GM23338 (cell line): ENCODE measurements at regions not wholly inside any gene's neighbourhood (a gene's known extent, or its start where the extent isn't known, plus 50 kb on each side); places are given as distances from the start of the nearest gene placed in this dataset.

ENCODE experiments used
- ATAC-seq: fragments of 200-7000 bp; cut with Tn5 transposase; 3 replicates; pipeline ENCODE4 v1.9.1; 2020
- DNase-seq: peaks from one replicate; pipeline ENCODE4 v3.0.0-alpha.2; 2015; ENCODE audit warnings: low spot score
- H2AFZ ChIP-seq: fragments of 200-600 bp; sonication (generic); 2 replicates; pipeline ENCODE4 v1.8.0; 2016; ENCODE audit warnings: antibody characterized with exemption, mild to moderate bottlenecking, moderate library complexity
- H3F3A ChIP-seq: fragments of 200-600 bp; sonication (generic); replicated peaks from 2 replicates; pipeline ENCODE4 v1.8.0; 2017; ENCODE audit warnings: antibody characterized with exemption, mixed run types, low read depth
- H3K27ac ChIP-seq: fragments of 200-600 bp; sonication (generic); 2 replicates; pipeline ENCODE4 v1.6.1; 2016; ENCODE audit warnings: low read depth
- H3K27me3 ChIP-seq: fragments of 200-600 bp; sonication (generic); 2 replicates; pipeline ENCODE4 v1.8.0; 2016; ENCODE audit warnings: mild to moderate bottlenecking, mixed run types, moderate library complexity; ENCODE audit not compliant: insufficient read depth
- H3K36me3 ChIP-seq: fragments of 200-600 bp; sonication (generic); 2 replicates; pipeline ENCODE4 v1.8.0; 2016; ENCODE audit warnings: mild to moderate bottlenecking; ENCODE audit not compliant: insufficient read depth
- H3K4me1 ChIP-seq: fragments of 200-600 bp; sonication (generic); 2 replicates; pipeline ENCODE4 v1.8.0; 2016; ENCODE audit warnings: mild to moderate bottlenecking, moderate library complexity; ENCODE audit not compliant: insufficient read depth
- H3K4me2 ChIP-seq: fragments of 200-600 bp; sonication (generic); 2 replicates; pipeline ENCODE4 v1.7.1; 2017; ENCODE audit warnings: mixed run types
- H3K4me3 ChIP-seq: fragments of 200-600 bp; sonication (generic); 2 replicates; pipeline ENCODE4 v1.6.1; 2016; ENCODE audit warnings: mixed run types
- H3K79me2 ChIP-seq: fragments of 200-600 bp; sonication (generic); replicated peaks from 2 replicates; pipeline ENCODE4 v1.8.0; 2017; ENCODE audit warnings: mild to moderate bottlenecking; ENCODE audit not compliant: insufficient read depth
- H3K9me2 ChIP-seq: fragments of 200-600 bp; sonication (generic); 2 replicates; pipeline ENCODE4 v1.8.0; 2017; ENCODE audit not compliant: insufficient read depth
- H4K20me1 ChIP-seq: fragments of 200-600 bp; sonication (generic); replicated peaks from 2 replicates; pipeline ENCODE4 v1.8.0; 2017; ENCODE audit warnings: mild to moderate bottlenecking; ENCODE audit not compliant: insufficient read depth
- H3K27ac Mint-ChIP-seq: 2 replicates; pipeline ENCODE4 v1.8.0; 2020; ENCODE audit warnings: inconsistent platforms, mild to moderate bottlenecking, moderate library complexity, mixed read lengths
- H3K27me3 Mint-ChIP-seq: 3 replicates; pipeline ENCODE4 v1.8.0; 2022; ENCODE audit warnings: low read depth, mild to moderate bottlenecking, moderate library complexity, mixed read lengths, inconsistent platforms; ENCODE audit not compliant: insufficient read depth, poor library complexity
- H3K36me3 Mint-ChIP-seq: 3 replicates; pipeline ENCODE4 v1.8.0; 2021; ENCODE audit warnings: low read depth, mild to moderate bottlenecking, inconsistent platforms, moderate library complexity, mixed read lengths
- H3K4me1 Mint-ChIP-seq: 3 replicates; pipeline ENCODE4 v1.8.0; 2020; ENCODE audit warnings: mild to moderate bottlenecking, inconsistent platforms, mixed read lengths
- H3K4me3 Mint-ChIP-seq: 3 replicates; pipeline ENCODE4 v1.8.0; 2021; ENCODE audit warnings: moderate library complexity, mild to moderate bottlenecking, inconsistent platforms, mixed read lengths
- H3K9me3 Mint-ChIP-seq: 3 replicates; pipeline ENCODE4 v1.8.0; 2020; ENCODE audit warnings: moderate library complexity, mild to moderate bottlenecking, inconsistent platforms, mixed read lengths
- CREB1 ChIP-seq: fragments of 250-450 bp; sonication (Bioruptor Pico); IDR thresholded peaks from 2 replicates; pipeline ENCODE4 v1.5.0; 2020; ENCODE audit warnings: low read depth, mild to moderate bottlenecking, moderate library complexity
- EZH2 ChIP-seq: fragments of 200-600 bp; sonication (generic); IDR thresholded peaks from one replicate; pipeline ENCODE4 v1.8.0; 2017; ENCODE audit warnings: antibody characterized with exemption, mild to moderate bottlenecking, low read depth; ENCODE audit not compliant: unreplicated experiment
- EZH2phosphoT487 ChIP-seq: fragments of 200-600 bp; sonication (generic); IDR thresholded peaks from one replicate; pipeline ENCODE4 v1.8.1; 2018; ENCODE audit warnings: antibody characterized with exemption; ENCODE audit not compliant: unreplicated experiment
- NANOG ChIP-seq: IDR thresholded peaks from 2 replicates; pipeline ENCODE4 v1.6.1; 2016; ENCODE audit warnings: antibody characterized with exemption, borderline replicate concordance
- POLR2AphosphoS5 ChIP-seq: IDR thresholded peaks from 2 replicates; pipeline ENCODE4 v1.6.1; 2016; ENCODE audit warnings: antibody characterized with exemption, low read depth
- STAT1 ChIP-seq: IDR thresholded peaks from one replicate; pipeline ENCODE4 v1.6.1; 2016; ENCODE audit warnings: antibody characterized with exemption; ENCODE audit not compliant: unreplicated experiment
- ZNF114 ChIP-seq: fragments of 250-450 bp; sonication (Bioruptor Pico); IDR thresholded peaks from 2 replicates; pipeline ENCODE4 v1.5.0; 2020; ENCODE audit warnings: mild to moderate bottlenecking, moderate library complexity
- TF ChIP-seq, protein P1 (sequence below): IDR thresholded peaks from 2 replicates; pipeline ENCODE4 v1.6.1; 2016; ENCODE audit warnings: antibody characterized with exemption
- TF ChIP-seq, protein P2 (sequence below): fragments of 250-450 bp; sonication (Bioruptor Pico); IDR thresholded peaks from 2 replicates; pipeline ENCODE4 v1.5.0; 2020; ENCODE audit warnings: mild to moderate bottlenecking, moderate library complexity
- TF ChIP-seq, protein P3 (sequence below): IDR thresholded peaks from one replicate; pipeline ENCODE4 v1.6.1; 2018; ENCODE audit warnings: antibody characterized with exemption; ENCODE audit not compliant: unreplicated experiment
- TF ChIP-seq, protein P4 (sequence below), 2 experiments: fragments of 200-600 bp in 1 of 2; sonication (generic) in 1 of 2; conservative IDR thresholded peaks; 2 replicates each; pipeline versions ENCODE4 v1.5.1 to v1.6.1; 2016 to 2017; ENCODE audit warnings: antibody characterized with exemption in 2 of 2, low read depth in 2 of 2, mild to moderate bottlenecking in 2 of 2, moderate library complexity in 1 of 2

DNA sequence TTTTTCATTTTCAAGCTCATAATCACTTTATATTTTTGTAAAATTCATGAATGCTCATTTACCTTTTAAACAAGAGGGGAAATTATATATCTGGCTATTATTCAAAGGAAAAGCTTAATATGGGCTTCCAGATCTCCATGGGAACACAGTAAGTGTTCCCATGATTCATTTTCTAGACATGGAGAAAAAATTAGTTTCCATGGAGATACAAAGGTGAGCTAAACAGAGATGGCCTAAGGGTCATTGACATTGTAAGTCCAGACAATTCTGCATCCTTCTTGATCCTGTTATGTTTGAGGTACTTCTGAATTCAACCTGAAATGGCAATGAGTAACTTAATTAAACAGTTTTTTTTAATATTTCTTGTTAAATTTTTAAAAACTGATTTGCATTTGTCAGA, 341.4 kb upstream of the PRR16 start:
- H3K27ac Mint-ChIP-seq, result no peak overlapping the region
- H3K36me3 Mint-ChIP-seq, result no peaks in the 10 kb centered on the region
- H3K9me2 ChIP-seq, result no peaks in the 10 kb centered on the region
- H3K36me3 ChIP-seq, result no peaks in the 10 kb centered on the region
- no peak overlapping the region for H3K4me2 ChIP-seq
- ATAC-seq, result no peak
- no peaks in the 10 kb centered on the region for H3K4me1 ChIP-seq
- H2AFZ ChIP-seq, result no peak overlapping the region
- no peak for DNase-seq
- H3K27me3 Mint-ChIP-seq, result no peaks in the 10 kb centered on the region
- H4K20me1 ChIP-seq, result no peaks in the 10 kb centered on the region
- no peak overlapping the region for H3K4me3 ChIP-seq
- H3K79me2 ChIP-seq, result no peaks in the 10 kb centered on the region
- H3K4me1 Mint-ChIP-seq, result no peaks in the 10 kb centered on the region
- no peak overlapping the region for H3K27ac ChIP-seq
- TF ChIP-seq, protein P1, sequence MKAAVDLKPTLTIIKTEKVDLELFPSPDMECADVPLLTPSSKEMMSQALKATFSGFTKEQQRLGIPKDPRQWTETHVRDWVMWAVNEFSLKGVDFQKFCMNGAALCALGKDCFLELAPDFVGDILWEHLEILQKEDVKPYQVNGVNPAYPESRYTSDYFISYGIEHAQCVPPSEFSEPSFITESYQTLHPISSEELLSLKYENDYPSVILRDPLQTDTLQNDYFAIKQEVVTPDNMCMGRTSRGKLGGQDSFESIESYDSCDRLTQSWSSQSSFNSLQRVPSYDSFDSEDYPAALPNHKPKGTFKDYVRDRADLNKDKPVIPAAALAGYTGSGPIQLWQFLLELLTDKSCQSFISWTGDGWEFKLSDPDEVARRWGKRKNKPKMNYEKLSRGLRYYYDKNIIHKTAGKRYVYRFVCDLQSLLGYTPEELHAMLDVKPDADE, result no peak
- TF ChIP-seq, protein P2, sequence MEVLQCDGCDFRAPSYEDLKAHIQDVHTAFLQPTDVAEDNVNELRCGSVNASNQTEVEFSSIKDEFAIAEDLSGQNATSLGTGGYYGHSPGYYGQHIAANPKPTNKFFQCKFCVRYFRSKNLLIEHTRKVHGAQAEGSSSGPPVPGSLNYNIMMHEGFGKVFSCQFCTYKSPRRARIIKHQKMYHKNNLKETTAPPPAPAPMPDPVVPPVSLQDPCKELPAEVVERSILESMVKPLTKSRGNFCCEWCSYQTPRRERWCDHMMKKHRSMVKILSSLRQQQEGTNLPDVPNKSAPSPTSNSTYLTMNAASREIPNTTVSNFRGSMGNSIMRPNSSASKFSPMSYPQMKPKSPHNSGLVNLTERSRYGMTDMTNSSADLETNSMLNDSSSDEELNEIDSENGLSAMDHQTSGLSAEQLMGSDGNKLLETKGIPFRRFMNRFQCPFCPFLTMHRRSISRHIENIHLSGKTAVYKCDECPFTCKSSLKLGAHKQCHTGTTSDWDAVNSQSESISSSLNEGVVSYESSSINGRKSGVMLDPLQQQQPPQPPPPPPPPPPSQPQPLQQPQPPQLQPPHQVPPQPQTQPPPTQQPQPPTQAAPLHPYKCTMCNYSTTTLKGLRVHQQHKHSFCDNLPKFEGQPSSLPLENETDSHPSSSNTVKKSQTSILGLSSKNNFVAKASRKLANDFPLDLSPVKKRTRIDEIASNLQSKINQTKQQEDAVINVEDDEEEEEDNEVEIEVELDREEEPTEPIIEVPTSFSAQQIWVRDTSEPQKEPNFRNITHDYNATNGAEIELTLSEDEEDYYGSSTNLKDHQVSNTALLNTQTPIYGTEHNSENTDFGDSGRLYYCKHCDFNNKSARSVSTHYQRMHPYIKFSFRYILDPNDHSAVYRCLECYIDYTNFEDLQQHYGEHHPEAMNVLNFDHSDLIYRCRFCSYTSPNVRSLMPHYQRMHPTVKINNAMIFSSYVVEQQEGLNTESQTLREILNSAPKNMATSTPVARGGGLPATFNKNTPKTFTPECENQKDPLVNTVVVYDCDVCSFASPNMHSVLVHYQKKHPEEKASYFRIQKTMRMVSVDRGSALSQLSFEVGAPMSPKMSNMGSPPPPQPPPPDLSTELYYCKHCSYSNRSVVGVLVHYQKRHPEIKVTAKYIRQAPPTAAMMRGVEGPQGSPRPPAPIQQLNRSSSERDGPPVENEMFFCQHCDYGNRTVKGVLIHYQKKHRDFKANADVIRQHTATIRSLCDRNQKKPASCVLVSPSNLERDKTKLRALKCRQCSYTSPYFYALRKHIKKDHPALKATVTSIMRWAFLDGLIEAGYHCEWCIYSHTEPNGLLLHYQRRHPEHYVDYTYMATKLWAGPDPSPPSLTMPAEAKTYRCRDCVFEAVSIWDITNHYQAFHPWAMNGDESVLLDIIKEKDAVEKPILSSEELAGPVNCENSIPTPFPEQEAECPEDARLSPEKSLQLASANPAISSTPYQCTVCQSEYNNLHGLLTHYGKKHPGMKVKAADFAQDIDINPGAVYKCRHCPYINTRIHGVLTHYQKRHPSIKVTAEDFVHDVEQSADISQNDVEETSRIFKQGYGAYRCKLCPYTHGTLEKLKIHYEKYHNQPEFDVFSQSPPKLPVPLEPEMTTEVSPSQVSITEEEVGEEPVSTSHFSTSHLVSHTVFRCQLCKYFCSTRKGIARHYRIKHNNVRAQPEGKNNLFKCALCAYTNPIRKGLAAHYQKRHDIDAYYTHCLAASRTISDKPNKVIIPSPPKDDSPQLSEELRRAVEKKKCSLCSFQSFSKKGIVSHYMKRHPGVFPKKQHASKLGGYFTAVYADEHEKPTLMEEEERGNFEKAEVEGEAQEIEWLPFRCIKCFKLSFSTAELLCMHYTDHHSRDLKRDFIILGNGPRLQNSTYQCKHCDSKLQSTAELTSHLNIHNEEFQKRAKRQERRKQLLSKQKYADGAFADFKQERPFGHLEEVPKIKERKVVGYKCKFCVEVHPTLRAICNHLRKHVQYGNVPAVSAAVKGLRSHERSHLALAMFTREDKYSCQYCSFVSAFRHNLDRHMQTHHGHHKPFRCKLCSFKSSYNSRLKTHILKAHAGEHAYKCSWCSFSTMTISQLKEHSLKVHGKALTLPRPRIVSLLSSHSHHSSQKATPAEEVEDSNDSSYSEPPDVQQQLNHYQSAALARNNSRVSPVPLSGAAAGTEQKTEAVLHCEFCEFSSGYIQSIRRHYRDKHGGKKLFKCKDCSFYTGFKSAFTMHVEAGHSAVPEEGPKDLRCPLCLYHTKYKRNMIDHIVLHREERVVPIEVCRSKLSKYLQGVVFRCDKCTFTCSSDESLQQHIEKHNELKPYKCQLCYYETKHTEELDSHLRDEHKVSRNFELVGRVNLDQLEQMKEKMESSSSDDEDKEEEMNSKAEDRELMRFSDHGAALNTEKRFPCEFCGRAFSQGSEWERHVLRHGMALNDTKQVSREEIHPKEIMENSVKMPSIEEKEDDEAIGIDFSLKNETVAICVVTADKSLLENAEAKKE (CRISPR knock-in tag), result no peak
- no peak for TF ChIP-seq EZH2phosphoT487
- no peak for TF ChIP-seq POLR2AphosphoS5
- no peak for TF ChIP-seq STAT1
- TF ChIP-seq NANOG, result no peak
- no peak for TF ChIP-seq EZH2
- TF ChIP-seq, protein P3, sequence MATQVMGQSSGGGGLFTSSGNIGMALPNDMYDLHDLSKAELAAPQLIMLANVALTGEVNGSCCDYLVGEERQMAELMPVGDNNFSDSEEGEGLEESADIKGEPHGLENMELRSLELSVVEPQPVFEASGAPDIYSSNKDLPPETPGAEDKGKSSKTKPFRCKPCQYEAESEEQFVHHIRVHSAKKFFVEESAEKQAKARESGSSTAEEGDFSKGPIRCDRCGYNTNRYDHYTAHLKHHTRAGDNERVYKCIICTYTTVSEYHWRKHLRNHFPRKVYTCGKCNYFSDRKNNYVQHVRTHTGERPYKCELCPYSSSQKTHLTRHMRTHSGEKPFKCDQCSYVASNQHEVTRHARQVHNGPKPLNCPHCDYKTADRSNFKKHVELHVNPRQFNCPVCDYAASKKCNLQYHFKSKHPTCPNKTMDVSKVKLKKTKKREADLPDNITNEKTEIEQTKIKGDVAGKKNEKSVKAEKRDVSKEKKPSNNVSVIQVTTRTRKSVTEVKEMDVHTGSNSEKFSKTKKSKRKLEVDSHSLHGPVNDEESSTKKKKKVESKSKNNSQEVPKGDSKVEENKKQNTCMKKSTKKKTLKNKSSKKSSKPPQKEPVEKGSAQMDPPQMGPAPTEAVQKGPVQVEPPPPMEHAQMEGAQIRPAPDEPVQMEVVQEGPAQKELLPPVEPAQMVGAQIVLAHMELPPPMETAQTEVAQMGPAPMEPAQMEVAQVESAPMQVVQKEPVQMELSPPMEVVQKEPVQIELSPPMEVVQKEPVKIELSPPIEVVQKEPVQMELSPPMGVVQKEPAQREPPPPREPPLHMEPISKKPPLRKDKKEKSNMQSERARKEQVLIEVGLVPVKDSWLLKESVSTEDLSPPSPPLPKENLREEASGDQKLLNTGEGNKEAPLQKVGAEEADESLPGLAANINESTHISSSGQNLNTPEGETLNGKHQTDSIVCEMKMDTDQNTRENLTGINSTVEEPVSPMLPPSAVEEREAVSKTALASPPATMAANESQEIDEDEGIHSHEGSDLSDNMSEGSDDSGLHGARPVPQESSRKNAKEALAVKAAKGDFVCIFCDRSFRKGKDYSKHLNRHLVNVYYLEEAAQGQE, result no peak
- TF ChIP-seq CREB1, result no peak
- TF ChIP-seq ZNF114 (CRISPR knock-in tag), result no peak
- TF ChIP-seq, protein P4, sequence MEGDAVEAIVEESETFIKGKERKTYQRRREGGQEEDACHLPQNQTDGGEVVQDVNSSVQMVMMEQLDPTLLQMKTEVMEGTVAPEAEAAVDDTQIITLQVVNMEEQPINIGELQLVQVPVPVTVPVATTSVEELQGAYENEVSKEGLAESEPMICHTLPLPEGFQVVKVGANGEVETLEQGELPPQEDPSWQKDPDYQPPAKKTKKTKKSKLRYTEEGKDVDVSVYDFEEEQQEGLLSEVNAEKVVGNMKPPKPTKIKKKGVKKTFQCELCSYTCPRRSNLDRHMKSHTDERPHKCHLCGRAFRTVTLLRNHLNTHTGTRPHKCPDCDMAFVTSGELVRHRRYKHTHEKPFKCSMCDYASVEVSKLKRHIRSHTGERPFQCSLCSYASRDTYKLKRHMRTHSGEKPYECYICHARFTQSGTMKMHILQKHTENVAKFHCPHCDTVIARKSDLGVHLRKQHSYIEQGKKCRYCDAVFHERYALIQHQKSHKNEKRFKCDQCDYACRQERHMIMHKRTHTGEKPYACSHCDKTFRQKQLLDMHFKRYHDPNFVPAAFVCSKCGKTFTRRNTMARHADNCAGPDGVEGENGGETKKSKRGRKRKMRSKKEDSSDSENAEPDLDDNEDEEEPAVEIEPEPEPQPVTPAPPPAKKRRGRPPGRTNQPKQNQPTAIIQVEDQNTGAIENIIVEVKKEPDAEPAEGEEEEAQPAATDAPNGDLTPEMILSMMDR (conservative IDR thresholded peaks at IDR 0.05; ENCODE audit: low read depth in 2 of 2), result no peak
- H3F3A ChIP-seq, result no peaks in the 10 kb centered on the region
- H3K4me3 Mint-ChIP-seq, result no peak overlapping the region
- peaks cover 12% of the 10 kb centered on the region; the same call in 2 of the 3 replicates for H3K9me3 Mint-ChIP-seq
- H3K27me3 ChIP-seq, result no peaks in the 10 kb centered on the region
